ENCODE measurements at regions not wholly inside any gene's neighbourhood (a gene's known extent, or its start where the extent isn't known, plus 50 kb on each side); places are given as distances from the start of the nearest gene placed in this dataset.
"Not testable (repeated sequence)": the region's sequence is repeated elsewhere in the genome, so short reads cannot be mapped to it uniquely, and the experiment has no call there.

DNA sequence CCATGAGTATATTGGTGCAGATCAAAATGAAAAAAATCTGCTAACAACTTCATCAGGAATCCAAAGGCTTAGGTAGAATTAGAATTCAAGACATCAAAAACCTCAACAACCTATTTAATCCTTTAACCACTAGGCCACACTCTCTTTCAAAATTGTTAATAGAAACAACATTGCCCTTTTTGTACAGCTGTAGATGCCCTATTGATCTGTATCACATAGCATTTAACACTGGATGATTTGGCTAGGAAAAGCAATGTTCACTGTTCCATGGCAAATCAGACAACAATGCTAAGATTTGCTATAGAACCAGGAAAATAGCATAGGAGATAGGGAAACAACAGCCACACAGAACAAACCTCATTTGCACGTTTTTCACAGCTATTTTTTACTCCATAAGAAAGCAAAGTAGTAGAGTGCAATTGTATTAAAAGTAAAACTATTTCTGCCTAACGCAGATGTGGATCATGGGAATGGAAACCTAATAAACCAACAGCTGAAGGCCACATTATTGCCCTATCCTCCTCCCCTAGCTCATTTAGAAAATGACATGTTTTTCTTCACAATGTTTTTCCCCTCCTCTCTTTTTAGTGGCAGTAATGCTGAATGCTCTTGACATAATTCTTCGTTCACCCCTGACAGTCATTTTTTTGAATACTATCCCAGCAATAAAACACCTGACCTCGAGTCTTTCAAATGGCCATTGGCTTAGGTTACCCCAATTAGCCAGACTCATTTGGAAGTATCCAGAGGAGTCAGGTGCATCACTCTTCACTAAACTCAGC lies 373.0 kb upstream of the CCNH start:
- DNase-seq (ENCODE audit: low read depth): no peak

GRCh38 chr5:87784879-87785495 lies 372.3 kb upstream of the CCNH start:
- no peak for DNase-seq (ENCODE audit: low read depth)

DNA sequence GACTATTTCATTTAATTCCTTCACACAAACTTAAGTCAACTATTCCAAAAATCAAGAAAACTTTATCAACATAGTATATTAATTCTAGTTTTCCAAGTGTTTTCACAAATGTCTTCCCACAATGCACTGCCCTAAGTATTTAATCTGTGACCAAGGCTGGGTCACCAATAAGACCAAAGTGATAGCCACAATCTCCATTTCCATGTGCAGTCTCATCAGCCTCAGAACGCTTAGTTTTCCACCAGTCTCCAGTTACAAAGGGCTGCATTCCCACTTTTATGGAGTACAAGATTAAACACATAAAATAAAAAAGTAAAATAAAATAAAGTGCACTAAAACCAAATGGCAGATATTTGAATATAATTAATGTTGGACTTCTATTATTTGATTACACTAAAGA lies 371.6 kb upstream of the CCNH start:
- DNase-seq (ENCODE audit: low read depth): no peak

DNA sequence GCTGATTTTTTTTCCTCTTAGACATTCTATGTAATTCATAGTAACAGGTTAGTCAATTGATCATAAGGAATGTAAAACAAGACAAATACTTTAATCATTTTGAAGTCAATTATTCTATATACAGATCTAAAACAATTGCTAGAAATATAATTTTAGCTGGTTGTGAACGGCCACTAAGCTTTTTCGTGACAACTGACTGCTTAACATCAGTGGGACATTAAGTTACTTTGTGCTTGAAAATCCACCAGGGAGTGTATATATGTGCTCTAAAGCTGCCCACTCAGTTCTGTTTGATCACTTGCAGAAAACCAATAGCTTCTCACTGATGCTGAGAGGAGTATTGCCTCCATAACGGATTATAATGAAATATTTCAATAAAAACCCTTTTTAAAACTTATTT lies 370.2 kb upstream of the CCNH start:
- no peak for DNase-seq (ENCODE audit: low read depth)

DNA sequence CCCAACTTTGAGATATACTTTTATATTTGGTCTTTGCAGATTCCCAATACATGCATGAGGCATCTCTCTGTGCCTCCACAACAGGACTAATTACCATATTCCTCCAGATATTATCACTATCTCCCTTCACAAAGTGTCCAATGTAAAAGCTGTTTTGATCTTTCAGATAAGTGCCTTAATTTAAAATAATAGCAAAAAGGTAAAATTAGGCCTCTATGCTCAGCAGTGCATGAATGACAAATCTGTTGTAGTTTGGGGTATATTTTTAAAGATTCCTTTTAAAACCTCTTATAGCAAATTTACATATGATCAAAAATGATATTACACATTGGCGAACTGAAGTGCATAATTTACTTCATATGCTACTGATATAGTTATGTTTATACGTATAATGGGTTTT lies 369.2 kb upstream of the CCNH start:
- no peak for DNase-seq (ENCODE audit: low read depth)

DNA sequence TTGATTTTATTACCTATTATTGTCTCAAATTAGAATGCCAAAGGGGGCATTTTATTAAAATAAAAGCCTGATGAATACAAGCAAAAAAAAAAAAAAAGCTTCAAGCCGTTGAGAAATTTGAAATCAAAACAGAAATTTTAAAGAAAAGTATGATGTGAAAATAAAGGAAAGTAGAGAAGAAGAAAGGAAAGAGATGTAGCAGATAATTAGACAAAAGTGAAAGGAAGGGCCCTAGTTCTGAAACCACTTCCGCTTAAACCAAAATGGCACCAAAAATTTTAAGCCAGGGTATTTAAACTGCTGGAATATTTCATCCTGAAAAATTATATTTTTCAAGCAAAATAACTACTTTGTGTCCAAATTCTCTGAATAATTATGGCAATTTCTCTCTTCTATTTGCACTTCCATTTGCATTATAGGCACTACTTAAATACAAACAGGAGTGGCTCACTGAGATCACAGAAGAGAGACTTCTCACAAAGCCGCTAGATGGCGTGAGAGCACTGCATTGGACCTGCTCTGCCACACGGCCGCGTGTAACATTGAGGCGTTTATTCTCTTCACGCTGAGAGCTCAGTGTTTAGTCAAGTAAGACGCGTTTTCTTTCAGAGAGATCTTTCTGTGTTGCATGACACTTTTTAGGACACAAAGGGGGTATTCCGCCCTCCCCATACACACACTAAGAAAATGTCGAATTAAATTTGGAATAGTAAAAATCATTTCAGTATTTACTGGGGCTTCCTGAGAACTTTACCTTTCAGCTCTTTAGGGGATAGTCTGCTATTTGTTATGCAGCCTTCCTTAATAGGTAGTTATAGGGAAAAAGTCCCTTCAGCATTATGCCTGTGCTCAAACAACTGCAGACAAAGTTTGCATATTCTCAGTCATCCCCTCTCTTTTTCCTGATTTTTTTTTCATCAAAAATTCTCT lies 368.4 kb upstream of the CCNH start:
- peak; percentile 69 for DNase-seq (ENCODE audit: low read depth)

DNA sequence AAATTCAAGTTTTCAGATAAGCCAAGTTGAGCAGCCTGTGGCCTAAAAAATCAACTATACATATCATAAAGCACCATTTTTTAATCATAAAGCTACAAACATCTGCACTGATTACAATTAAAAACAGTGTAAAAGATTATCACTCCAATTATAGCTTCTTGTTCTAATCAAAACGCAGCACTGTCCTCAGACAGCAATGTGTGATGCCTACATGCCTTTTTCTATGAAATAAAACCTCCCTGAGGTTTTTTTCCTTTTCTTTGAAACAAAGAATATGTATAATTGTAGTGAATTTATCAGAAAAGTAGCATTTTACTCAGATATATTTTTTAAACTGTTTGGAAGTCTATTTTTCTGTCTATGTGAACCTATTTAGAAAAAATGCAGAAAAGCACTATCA lies 366.1 kb upstream of the CCNH start:
- no peak for DNase-seq (ENCODE audit: low read depth)

DNA sequence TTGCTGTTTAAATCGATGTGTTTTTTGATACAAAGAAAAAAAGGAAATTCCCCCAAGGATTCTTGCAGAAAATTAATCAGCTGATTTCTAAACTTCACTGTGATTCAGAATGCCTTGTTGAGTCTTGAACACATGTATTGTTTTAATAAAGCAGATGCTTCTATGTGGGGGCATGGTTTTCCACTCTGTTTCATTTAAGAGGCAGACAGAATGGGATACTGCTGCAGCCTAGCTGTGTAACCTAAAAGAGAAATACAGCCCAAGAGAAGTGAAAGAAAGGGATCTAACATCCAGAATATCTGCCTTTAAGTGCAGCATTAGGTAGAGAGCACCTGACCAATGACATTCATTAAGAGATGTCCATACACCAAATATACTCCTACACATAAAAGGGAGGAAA lies 365.1 kb upstream of the CCNH start:
- DNase-seq (ENCODE audit: low read depth): no peak

DNA sequence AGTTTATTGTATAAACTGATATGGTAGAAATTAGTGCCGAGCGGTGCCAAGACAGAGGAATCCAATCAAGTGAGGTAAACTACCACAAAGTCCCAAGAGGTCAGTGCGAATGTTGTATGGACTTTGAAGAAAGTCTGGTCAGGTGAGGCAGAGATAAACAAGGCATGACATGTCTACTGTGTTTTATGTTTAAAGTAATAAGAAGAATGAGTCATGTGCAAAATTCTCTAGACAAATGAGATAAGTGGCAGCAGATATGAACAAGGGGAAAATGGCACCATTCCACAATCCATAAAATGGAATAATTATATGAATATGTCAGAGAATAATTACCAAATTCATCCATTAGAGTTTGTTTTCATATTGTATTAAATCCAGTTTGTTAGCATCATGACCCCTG lies 364.1 kb upstream of the CCNH start:
- DNase-seq (ENCODE audit: low read depth): no peak

- not testable (repeated sequence) for DNase-seq (ENCODE audit: low read depth)
Measured at GRCh38 chr5:87776302-87776701, 363.6 kb upstream of the CCNH start.

GRCh38 chr5:87775228-87775627 lies 362.5 kb upstream of the CCNH start:
- DNase-seq (ENCODE audit: low read depth): no peak

- DNase-seq (ENCODE audit: low read depth): no peak
Measured at GRCh38 chr5:87774804-87775203, 362.1 kb upstream of the CCNH start.

GRCh38 chr5:87770601-87771121 lies 357.9 kb upstream of the CCNH start:
- no peak for DNase-seq (ENCODE audit: low read depth)

DNA sequence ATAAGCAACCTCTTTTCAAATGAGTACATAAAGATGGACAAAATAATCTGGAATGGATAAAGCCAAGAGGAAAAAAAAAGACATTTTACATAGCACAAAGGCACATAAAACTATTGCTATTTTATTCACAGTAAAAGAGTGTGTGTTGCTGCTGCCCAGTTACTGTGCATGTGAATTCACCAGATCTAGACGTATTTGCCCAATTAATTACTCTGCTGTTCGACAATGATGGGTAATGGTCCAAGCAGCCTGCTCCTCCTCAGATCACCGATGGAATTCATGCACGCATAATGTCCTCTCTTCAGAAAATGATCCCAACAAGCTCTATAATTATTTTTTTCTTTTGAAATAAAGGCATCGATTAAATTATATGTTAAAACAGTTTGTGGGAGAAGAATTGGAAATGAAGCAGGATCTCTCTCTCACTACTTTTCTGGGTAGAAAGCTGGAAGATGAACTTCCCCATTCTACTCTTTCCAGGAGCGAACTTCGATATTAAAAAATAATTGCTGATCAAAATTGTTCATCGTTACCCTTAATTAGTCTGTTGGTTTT lies 357.4 kb upstream of the CCNH start:
- no peak for DNase-seq (ENCODE audit: low read depth)

- DNase-seq (ENCODE audit: low read depth): no peak
Measured at GRCh38 chr5:87769157-87769556, 356.4 kb upstream of the CCNH start.

GRCh38 chr5:87768190-87768589 lies 355.5 kb upstream of the CCNH start:
- no peak for DNase-seq (ENCODE audit: low read depth)

DNA sequence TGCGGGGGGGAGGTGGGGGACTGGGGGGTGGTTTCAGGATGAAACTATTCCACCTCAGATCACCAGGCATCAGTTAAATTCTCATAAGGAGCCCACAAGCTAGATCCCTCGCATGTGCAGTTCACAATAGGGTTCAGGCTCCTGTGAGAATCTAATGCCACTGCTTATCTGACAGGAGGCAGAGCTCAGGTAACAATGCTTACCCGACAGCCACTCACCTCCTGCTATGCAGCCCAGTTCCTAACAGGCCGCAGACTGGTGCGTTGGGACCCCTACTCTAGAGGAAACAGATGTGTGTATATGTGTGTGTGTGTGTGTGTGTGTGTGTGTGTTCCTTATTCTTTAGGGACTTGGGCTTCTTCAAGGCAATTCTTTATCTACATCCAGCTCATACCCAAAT lies 352.3 kb upstream of the CCNH start:
- DNase-seq (ENCODE audit: low read depth): no peak

DNA sequence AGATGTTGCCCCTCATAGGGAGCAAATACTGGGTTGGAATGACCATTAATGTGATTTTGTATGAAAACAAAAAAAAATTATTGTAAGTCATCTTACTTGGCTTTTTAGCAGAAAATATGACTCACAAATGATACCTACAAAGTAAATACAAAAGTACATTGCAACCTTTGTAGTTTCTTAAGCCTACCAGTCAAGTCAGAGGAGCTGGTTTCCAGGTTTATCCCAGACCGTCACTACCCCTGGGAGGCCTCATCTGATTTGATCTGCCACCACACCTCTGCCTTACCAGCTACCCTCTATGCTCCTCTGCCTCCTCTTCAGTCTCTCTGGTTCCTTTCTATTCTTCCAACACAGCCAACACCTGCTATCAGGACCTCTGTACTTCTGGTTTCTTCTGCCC lies 349.9 kb upstream of the CCNH start:
- DNase-seq (ENCODE audit: low read depth): no peak

DNA sequence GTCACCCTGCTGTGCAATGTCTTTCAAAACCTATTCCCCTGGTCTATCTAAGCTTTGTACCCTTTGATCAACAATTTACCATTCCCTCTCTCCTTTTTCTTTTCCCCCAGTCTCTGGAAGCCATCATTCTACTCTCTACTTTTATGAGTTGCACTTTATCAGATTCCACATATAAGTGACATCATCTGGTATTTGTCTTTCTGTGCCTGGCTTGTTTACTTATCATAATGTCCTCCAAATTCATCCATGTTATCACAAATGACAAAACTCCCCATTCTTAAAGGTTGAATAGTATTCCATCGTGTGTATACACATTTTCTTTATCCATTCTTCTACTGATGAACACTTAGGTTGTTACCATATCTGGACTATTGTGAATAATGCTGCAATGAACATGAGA lies 344.2 kb upstream of the CCNH start:
- DNase-seq (ENCODE audit: low read depth): no peak

- no peak for DNase-seq (ENCODE audit: low read depth)
Measured at GRCh38 chr5:87755360-87755759, 342.6 kb upstream of the CCNH start.

DNA sequence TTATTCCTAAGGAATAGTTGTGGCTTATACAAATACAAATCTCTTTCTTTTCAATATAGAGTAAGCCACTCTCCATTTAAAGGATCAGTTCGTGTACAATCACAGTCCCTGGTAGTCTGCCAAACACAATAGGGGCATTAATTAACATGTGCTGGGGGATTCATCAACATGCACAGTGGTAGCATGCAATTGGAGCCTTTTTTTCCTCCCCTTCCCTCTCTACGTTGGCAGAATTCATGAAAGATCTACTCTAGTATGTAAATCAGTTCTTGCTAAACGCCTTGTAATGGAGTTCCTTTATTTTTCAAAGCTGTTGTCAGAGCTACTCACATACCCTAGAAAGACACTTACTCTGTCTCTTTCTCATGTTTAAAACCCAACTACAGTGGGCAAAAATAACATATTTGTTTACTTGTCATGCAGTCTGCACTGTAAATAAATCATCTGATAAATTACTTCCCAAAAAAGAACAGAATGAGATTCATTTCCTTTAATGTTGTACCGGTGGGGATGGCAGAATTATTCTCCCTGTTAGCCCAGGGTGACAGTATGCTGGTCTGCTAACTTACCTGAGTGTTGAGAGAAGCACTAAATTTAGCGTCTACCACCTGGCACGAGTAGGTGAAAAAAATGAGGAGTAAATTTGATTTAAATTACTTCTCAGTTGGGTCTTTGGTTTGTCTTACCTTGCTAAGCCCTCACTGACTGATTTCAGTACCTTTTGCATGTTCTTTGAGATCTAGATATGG lies 341.5 kb upstream of the CCNH start:
- no peak for DNase-seq (ENCODE audit: low read depth)

All from renal cortical epithelial cell (primary cell).